H1 (cell line): ENCODE measurements at regions not wholly inside any gene's neighbourhood (a gene's known extent, or its start where the extent isn't known, plus 50 kb on each side); places are given as distances from the start of the nearest gene placed in this dataset.

Experiments used
- CTCF ChIA-PET: fragments of 300-600 bp; sonication (Branson Sonifier 250); formaldehyde crosslinking; loops from one replicate; lab custom pipeline; 2021; ENCODE audit not compliant: partially characterized antibody; lab: Charles Lee
- POLR2A ChIA-PET: fragments of 300-600 bp; sonication (Branson Sonifier 250); formaldehyde crosslinking; loops from one replicate; lab custom pipeline; 2021; ENCODE audit warnings: inconsistent platforms; ENCODE audit not compliant: partially characterized antibody; lab: Charles Lee
- DNase-seq, 2 experiments: peaks; one replicate each; pipeline versions ENCODE4 v3.0.0 to v3.0.0-alpha.2; 2010 to 2022; ENCODE audit warnings: low spot score in 2 of 2, low read depth in 1 of 2, mixed read lengths in 1 of 2
- FAIRE-seq: peaks from 2 replicates; lab custom pipeline; 2011; peaks lifted over from hg19 to GRCh38; lab: Jason Lieb, UNC
- H2AFZ ChIP-seq: 2 replicates; pipeline ENCODE4 v1.8.1; 2012; ENCODE audit warnings: low read length, inconsistent platforms
- H2AK5ac ChIP-seq: 2 replicates; pipeline ENCODE4 v1.6.1; 2013; ENCODE audit warnings: low read depth, low read length
- H2BK120ac ChIP-seq: replicated peaks from 2 replicates; pipeline ENCODE3; 2013; ENCODE audit warnings: low read depth, low read length, inconsistent platforms
- H2BK12ac ChIP-seq: 2 replicates; pipeline ENCODE4 v1.6.1; 2013; ENCODE audit warnings: low read depth, low read length
- H2BK15ac ChIP-seq: 2 replicates; pipeline ENCODE4 v1.6.1; 2013; ENCODE audit warnings: low read length
- H2BK20ac ChIP-seq: 2 replicates; pipeline ENCODE4 v1.6.1; 2013; ENCODE audit warnings: low read length
- H2BK5ac ChIP-seq: 2 replicates; pipeline ENCODE4 v1.6.1; 2013; ENCODE audit warnings: low read depth, low read length
- H3K14ac ChIP-seq: 2 replicates; pipeline ENCODE4 v1.6.1; 2013; ENCODE audit warnings: inconsistent platforms; ENCODE audit not compliant: insufficient read length
- H3K18ac ChIP-seq: 2 replicates; pipeline ENCODE4 v1.6.1; 2013; ENCODE audit warnings: low read length; ENCODE audit errors: extremely low read depth
- H3K23ac ChIP-seq: 2 replicates; pipeline ENCODE4 v1.6.1; 2013; ENCODE audit warnings: inconsistent platforms; ENCODE audit not compliant: insufficient read length
- H3K23me2 ChIP-seq: 2 replicates; pipeline ENCODE4 v1.6.1; 2013; ENCODE audit warnings: low read depth, low read length
- H3K27ac ChIP-seq: 2 replicates; pipeline ENCODE4 v1.6.1; 2011; ENCODE audit warnings: low read depth, low read length, inconsistent platforms
- H3K27me3 ChIP-seq, 4 experiments: replicated peaks in 1 of 4; 1 replicate in 1 of 4; 2 replicates in 3 of 4; pipeline versions ENCODE4 v1.6.1 to v1.8.1; 2011 to 2013; ENCODE audit warnings: low read length in 3 of 4, mild to moderate bottlenecking in 3 of 4, inconsistent platforms in 2 of 4, mixed read lengths in 2 of 4, moderate library complexity in 1 of 4; ENCODE audit not compliant: control insufficient read depth in 3 of 4, insufficient read depth in 3 of 4; ENCODE audit errors: extremely low read depth in 1 of 4
- H3K36me3 ChIP-seq, 4 experiments: 2 replicates each; pipeline versions ENCODE4 v1.6.1 to v1.8.1; 2011 to 2013; ENCODE audit warnings: mild to moderate bottlenecking in 4 of 4, low read length in 3 of 4, moderate library complexity in 2 of 4, control low read depth in 1 of 4, inconsistent platforms in 1 of 4; ENCODE audit not compliant: insufficient read depth in 4 of 4, control insufficient read depth in 2 of 4
- H3K4ac ChIP-seq: replicated peaks from 2 replicates; pipeline ENCODE3; 2013; ENCODE audit warnings: low read length, low read depth, mixed read lengths, inconsistent platforms; ENCODE audit not compliant: insufficient read length
- H3K4me1 ChIP-seq, 4 experiments: replicated peaks in 1 of 4; 1 replicate in 1 of 4; 2 replicates in 3 of 4; pipeline versions ENCODE4 v1.6.1 to v1.8.1; 2011 to 2013; ENCODE audit warnings: low read length in 3 of 4, inconsistent platforms in 2 of 4, mixed read lengths in 1 of 4; ENCODE audit not compliant: insufficient read depth in 4 of 4, control insufficient read depth in 3 of 4
- H3K4me2 ChIP-seq, 2 experiments: 2 replicates each; pipeline versions ENCODE4 v1.6.1 to v1.8.1; 2011 to 2013; ENCODE audit warnings: low read depth in 2 of 2, low read length in 2 of 2, control low read depth in 1 of 2, inconsistent platforms in 1 of 2, mild to moderate bottlenecking in 1 of 2; ENCODE audit not compliant: insufficient read depth in 1 of 2
- H3K4me3 ChIP-seq, 4 experiments: fragments of 200-600, 300-600 bp in 1 of 4; sonication (generic), shearing (Covaris generic), sonication (Bioruptor Twin) in 1 of 4; 2 replicates each; pipeline versions ENCODE4 v1.5.1 to v1.8.1; 2011 to 2016; ENCODE audit warnings: low read length in 4 of 4, low read depth in 3 of 4, control low read depth in 2 of 4, inconsistent platforms in 2 of 4, mild to moderate bottlenecking in 2 of 4, mixed read lengths in 1 of 4, moderate library complexity in 1 of 4; ENCODE audit not compliant: insufficient read depth in 2 of 4; ENCODE audit errors: extremely low read depth in 1 of 4
- H3K56ac ChIP-seq: replicated peaks from 2 replicates; pipeline ENCODE3; 2013; ENCODE audit warnings: low read depth, mild to moderate bottlenecking, mixed read lengths, low read length, inconsistent platforms; ENCODE audit not compliant: insufficient read length
- H3K79me1 ChIP-seq: 2 replicates; pipeline ENCODE4 v1.6.1; 2013; ENCODE audit warnings: low read depth, low read length, control low read depth
- H3K79me2 ChIP-seq, 2 experiments: 2 replicates each; pipeline versions ENCODE4 v1.6.1 to v1.8.1; 2012 to 2013; ENCODE audit warnings: low read length in 2 of 2, mild to moderate bottlenecking in 2 of 2, inconsistent platforms in 1 of 2; ENCODE audit not compliant: insufficient read depth in 2 of 2, control insufficient read depth in 1 of 2
- H3K9ac ChIP-seq, 4 experiments: replicated peaks in 1 of 4; 1 replicate in 1 of 4; 2 replicates in 3 of 4; pipeline versions ENCODE4 v1.6.1 to v1.8.1; 2011 to 2013; ENCODE audit warnings: low read depth in 3 of 4, low read length in 3 of 4, control low read depth in 2 of 4, mild to moderate bottlenecking in 2 of 4, moderate library complexity in 2 of 4, inconsistent platforms in 1 of 4; ENCODE audit errors: extremely low read depth in 1 of 4
- H3K9me3 ChIP-seq, 2 experiments: 2 replicates each; pipeline versions ENCODE4 v1.6.1 to v1.8.1; 2012 to 2013; ENCODE audit warnings: mild to moderate bottlenecking in 2 of 2, moderate library complexity in 2 of 2, control low read depth in 1 of 2, inconsistent platforms in 1 of 2, low read depth in 1 of 2, low read length in 1 of 2, mixed read lengths in 1 of 2; ENCODE audit not compliant: insufficient read depth in 2 of 2
- H4K20me1 ChIP-seq, 2 experiments: replicated peaks in 1 of 2; 2 replicates each; pipeline versions ENCODE3 to v1.8.1; 2011 to 2013; ENCODE audit warnings: inconsistent platforms in 2 of 2, low read length in 2 of 2, mild to moderate bottlenecking in 1 of 2; ENCODE audit not compliant: insufficient read depth in 2 of 2, control insufficient read depth in 1 of 2
- H4K5ac ChIP-seq: 2 replicates; pipeline ENCODE4 v1.6.1; 2013; ENCODE audit warnings: low read length, low read depth, mixed read lengths, inconsistent platforms; ENCODE audit not compliant: insufficient read length
- H4K8ac ChIP-seq: 2 replicates; pipeline ENCODE4 v1.8.0; 2013; ENCODE audit warnings: mild to moderate bottlenecking, moderate library complexity, low read length, inconsistent platforms; ENCODE audit not compliant: insufficient read depth; ENCODE audit errors: extremely low read depth
- H4K91ac ChIP-seq: replicated peaks from 2 replicates; pipeline ENCODE3; 2013; ENCODE audit warnings: low read length, mixed read lengths, inconsistent platforms; ENCODE audit not compliant: insufficient read length
- CTCF ChIP-seq, 3 experiments: IDR thresholded peaks; 1 replicate in 2 of 3; 2 replicates in 1 of 3; pipeline versions ENCODE4 v1.5.1 to v1.6.1; 2011; ENCODE audit warnings: low read length in 3 of 3, mild to moderate bottlenecking in 3 of 3, inconsistent platforms in 2 of 3, low read depth in 1 of 3, moderate library complexity in 1 of 3; ENCODE audit not compliant: insufficient read depth in 1 of 3; ENCODE audit errors: control extremely low read depth in 1 of 3
- KDM1A ChIP-seq: fragments of 200-600, 300-600 bp; sonication (generic); IDR thresholded peaks from 2 replicates; pipeline ENCODE4 v1.7.1; 2016; ENCODE audit warnings: mild to moderate bottlenecking, low read length, borderline replicate concordance
- KDM5A ChIP-seq: fragments of 200-600 bp; IDR thresholded peaks from 2 replicates; pipeline ENCODE4 v1.7.1; 2012; ENCODE audit warnings: mild to moderate bottlenecking, low read length, inconsistent platforms, mixed read lengths
- MAX ChIP-seq: IDR thresholded peaks from 2 replicates; pipeline ENCODE4 v1.6.1; 2012; ENCODE audit warnings: inconsistent platforms
- TAF1 ChIP-seq: IDR thresholded peaks from 2 replicates; pipeline ENCODE4 v1.6.1; 2011; ENCODE audit warnings: mild to moderate bottlenecking, low read depth, low read length
- TBP ChIP-seq: IDR thresholded peaks from 2 replicates; pipeline ENCODE4 v1.6.1; 2011; ENCODE audit warnings: low read depth, low read length, improper control_type of control experiment
- TEAD4 ChIP-seq: IDR thresholded peaks from 2 replicates; pipeline ENCODE4 v1.6.1; 2012; ENCODE audit warnings: low read depth, low read length, inconsistent platforms, mixed read lengths
- WGBS, 2 experiments: shearing (Covaris generic) in 1 of 2; methylation state at CpG; one replicate each; pipeline versions ENCODE4 v1.1.6 to v1.1.7; 2013 to 2015; ENCODE audit warnings: low lambda C conversion rate in 2 of 2, mixed read lengths in 2 of 2, inconsistent platforms in 1 of 2, low coverage in 1 of 2, missing lambda C conversion rate in 1 of 2; ENCODE audit not compliant: insufficient replicate concordance in 2 of 2, insufficient coverage in 1 of 2, insufficient read length in 1 of 2; ENCODE audit errors: extremely low coverage in 1 of 2, missing lambda C conversion rate in 1 of 2; 5-methylcytosine and 5-hydroxymethylcytosine counted together

- H3K14ac ChIP-seq: no peak overlapping the region
- no peak overlapping the region for H3K18ac ChIP-seq
- H4K8ac ChIP-seq: no peak overlapping the region
- peaks cover 0 to 3% (median 0%) of the 10 kb centered on the region in 4 experiments; a peak in 1 of 8 replicates for H3K36me3 ChIP-seq
- peaks cover 0 to 5% of the 10 kb centered on the region in 2 experiments; a peak in 1 of 4 replicates for H3K9me3 ChIP-seq
- H2BK15ac ChIP-seq: no peak overlapping the region
- no peak overlapping the region for H3K27ac ChIP-seq
- no peaks in the 10 kb centered on the region; a peak in 1 of 7 replicates for H3K27me3 ChIP-seq
- no peaks in the 10 kb centered on the region; a peak in 1 of 4 replicates for H3K79me2 ChIP-seq
- H2BK12ac ChIP-seq: peak overlapping the region; percentile 99
- peak overlapping the region; percentile 2 to 50; a peak in 2 of 4 replicates for H3K4me2 ChIP-seq
- peaks cover 2 to 19% (median 14%) of the 10 kb centered on the region in 4 experiments for H3K4me1 ChIP-seq
- no peak overlapping the region for H3K23ac ChIP-seq
- H2BK20ac ChIP-seq: peak overlapping the region; percentile 25; the same call in 1 of the 2 replicates
- ChIA-PET CTCF (interaction anchor here (1.0 to 1.6 kb wide), 2 partner anchors 9 to 45 kb away, joined by 5 to 7 read pairs; no protein-coding TSS in a partner anchor), POLR2A (interaction anchor here (0.6 kb wide), 1 partner anchor 19 kb away, joined by 3 read pairs; no protein-coding TSS in a partner anchor)
- FAIRE-seq (no peak), DNase-seq (no peak)
- no peak overlapping the region for H2AK5ac ChIP-seq
- H4K20me1 ChIP-seq: peaks cover 0 to 7% of the 10 kb centered on the region in 2 experiments
- H3K79me1 ChIP-seq: no peaks in the 10 kb centered on the region
- H2BK120ac ChIP-seq: peak overlapping the region; percentile 50
- no peak overlapping the region for H2AFZ ChIP-seq
- peaks cover 19% of the 10 kb centered on the region for H3K23me2 ChIP-seq
- 34% methylated on average over 6 of the region's 6 CpGs; no CpG with 5 or more reads in 1 of the 2 experiments for WGBS, 2 experiments
- H4K5ac ChIP-seq: no peak overlapping the region
- no peak overlapping the region for H3K9ac ChIP-seq
- H3K4ac ChIP-seq: no peak overlapping the region
- no peak overlapping the region for H3K56ac ChIP-seq
- H2BK5ac ChIP-seq: peak overlapping the region; percentile 22
- peak overlapping the region; percentile 40 for H4K91ac ChIP-seq
- no peak overlapping the region for H3K4me3 ChIP-seq
- TF ChIP-seq TEAD4 (no peak), TBP (peak; percentile 82), KDM5A (no peak), CTCF (IDR thresholded peaks at IDR 0.05; ENCODE audit: control extremely low read depth in 1 of 3, insufficient read depth in 1 of 3, low read depth in 1 of 3, low read length in 3 of 3) (no peak), KDM1A (0 out of 2 replicates have a peak, but pooled peaks have one; percentile 41), TAF1 (no peak), MAX (0 out of 2 replicates have a peak, but pooled peaks have one; percentile 14)
Observed at GRCh38 chr2:237210763-237211162, 125.1 kb downstream of the COPS8 start.
